Midbrain (tissue), 1 donor: ENCODE measurements at regions not wholly inside any gene's neighbourhood (a gene's known extent, or its start where the extent isn't known, plus 50 kb on each side); places are given as distances from the start of the nearest gene placed in this dataset.

ENCODE experiments used
- DNase-seq: peaks from one replicate; lab custom pipeline; 2025; lab: John Stamatoyannopoulos, UW

GRCh38 chr20:6492271-6493055 lies 275.0 kb upstream of the BMP2 start:
- DNase-seq: no peak

GRCh38 chr20:6490849-6491248 lies 276.6 kb upstream of the BMP2 start:
- no peak for DNase-seq

GRCh38 chr20:6489361-6490171 lies 277.9 kb upstream of the BMP2 start:
- DNase-seq: no peak

- DNase-seq: no peak
Measured at GRCh38 chr20:6485351-6485750, 282.1 kb upstream of the BMP2 start.

GRCh38 chr20:6483727-6484126 lies 283.8 kb upstream of the BMP2 start:
- no peak for DNase-seq

- DNase-seq: no peak
Measured at GRCh38 chr20:6482486-6482885, 285.0 kb upstream of the BMP2 start.

GRCh38 chr20:6480328-6481200 lies 286.9 kb upstream of the BMP2 start:
- no peak for DNase-seq

- DNase-seq: no peak
Measured at GRCh38 chr20:6473197-6473596, 294.3 kb upstream of the BMP2 start.

GRCh38 chr20:6471871-6472270 lies 295.6 kb upstream of the BMP2 start:
- DNase-seq: no peak

GRCh38 chr20:6471110-6471647 lies 296.3 kb upstream of the BMP2 start:
- no peak for DNase-seq

- no peak for DNase-seq
Measured at GRCh38 chr20:6469695-6470094, 297.8 kb upstream of the BMP2 start.

- no peak for DNase-seq
Measured at GRCh38 chr20:6468423-6469116, 298.9 kb upstream of the BMP2 start.

GRCh38 chr20:6467562-6467961 lies 299.9 kb upstream of the BMP2 start:
- no peak for DNase-seq

- no peak for DNase-seq
Measured at GRCh38 chr20:6466075-6466810, 301.2 kb upstream of the BMP2 start.

- no peak for DNase-seq
Measured at GRCh38 chr20:6450841-6451240, 316.6 kb upstream of the BMP2 start.

GRCh38 chr20:6440443-6440799 lies 317.6 kb upstream of the FERMT1 start:
- no peak for DNase-seq

GRCh38 chr20:6439737-6440442 lies 317.1 kb upstream of the FERMT1 start:
- DNase-seq: no peak

- DNase-seq: no peak
Measured at GRCh38 chr20:6434131-6434530, 311.3 kb upstream of the FERMT1 start.

- DNase-seq: no peak
Measured at GRCh38 chr20:6430381-6430780, 307.6 kb upstream of the FERMT1 start.

GRCh38 chr20:6426287-6426891 lies 303.6 kb upstream of the FERMT1 start:
- no peak for DNase-seq
